Breast epithelium (tissue), 4 donors: ENCODE measurements at regions not wholly inside any gene's neighbourhood (a gene's known extent, or its start where the extent isn't known, plus 50 kb on each side); places are given as distances from the start of the nearest gene placed in this dataset.

Source experiments
- DNase-seq, 2 donors: peaks; one replicate each; pipeline ENCODE4 v3.0.0-alpha.2; 2019; ENCODE audit warnings: low spot score in 2 of 2
- H3K27ac ChIP-seq, 2 donors: fragments of 200-600 bp; sonication (generic) in 1 of 2; one replicate each; pipeline ENCODE4 v1.5.1; 2016 to 2019; ENCODE audit warnings: mild to moderate bottlenecking in 1 of 2
- H3K27me3 ChIP-seq, 2 donors: fragments of 200-600 bp; sonication (generic) in 1 of 2; one replicate each; pipeline versions ENCODE4 v1.5.1 to v1.6.0; 2017 to 2019; ENCODE audit warnings: control low read depth in 1 of 2, mild to moderate bottlenecking in 1 of 2
- H3K36me3 ChIP-seq: fragments of 200-600 bp; one replicate; pipeline ENCODE4 v1.5.1; 2019
- H3K4me1 ChIP-seq, 2 donors: fragments of 200-600 bp; sonication (generic); one replicate each; pipeline ENCODE4 v1.5.1; 2016 to 2019; ENCODE audit warnings: control low read depth in 1 of 2
- H3K4me3 ChIP-seq, 3 donors: fragments of 200-600 bp; sonication (generic); 1 replicate in 2 of 3; 2 replicates in 1 of 3; pipeline ENCODE4 v1.5.1; 2016 to 2019; ENCODE audit warnings: mild to moderate bottlenecking in 3 of 3, moderate library complexity in 2 of 3
- H3K9me3 ChIP-seq, 2 donors: fragments of 200-600 bp; sonication (generic) in 1 of 2; one replicate each; pipeline ENCODE4 v1.5.1; 2016 to 2019; ENCODE audit warnings: control low read depth in 1 of 2
- CTCF ChIP-seq, 3 donors: fragments of 450-650 bp; IDR thresholded peaks; one replicate each; pipeline ENCODE4 v1.5.1; 2016 to 2017; ENCODE audit warnings: antibody characterized with exemption in 3 of 3, mild to moderate bottlenecking in 3 of 3, moderate library complexity in 3 of 3
- POLR2A ChIP-seq: fragments of 450-650 bp; IDR thresholded peaks from one replicate; pipeline ENCODE4 v1.6.1; 2016; ENCODE audit warnings: antibody characterized with exemption, mild to moderate bottlenecking, moderate library complexity
- POLR2AphosphoS5 ChIP-seq, 3 donors: sonication (generic); formaldehyde crosslinking; IDR thresholded peaks; one replicate each; pipeline ENCODE4 v1.6.1; 2017; ENCODE audit warnings: antibody characterized with exemption in 3 of 3
- intact Hi-C: fragments of 100-400 bp; cut with DNase I; formaldehyde crosslinking; loops from one replicate; pipeline ENCODE4 v1.15.1; 2023; ENCODE audit warnings: low total_unique reads

- DNase-seq = no peak
- TF ChIP-seq POLR2A (no peak), CTCF (IDR thresholded peaks at IDR 0.05) (no peak), POLR2AphosphoS5 (IDR thresholded peaks at IDR 0.05) (no peak)
- Histone ChIP-seq H3K4me3 (peak overlapping the region in 1 of 3 donors; percentile 7), H3K36me3 (no peaks in the 10 kb centered on the region), H3K27me3 (no peaks in the 10 kb centered on the region), H3K4me1 (no peaks in the 10 kb centered on the region), H3K9me3 (no peaks in the 10 kb centered on the region), H3K27ac (peak overlapping the region; percentile 22 to 38)
- intact Hi-C loops = no loop called here
Observed at GRCh38 chr5:71810023-71810422, 90.9 kb downstream of the CARTPT start.

GRCh38 chr5:71810471-71811195 is 91.6 kb downstream of the CARTPT start:
- intact Hi-C loops = no loop called here

GRCh38 chr5:71811779-71812178 is 92.7 kb downstream of the CARTPT start:
- Histone ChIP-seq H3K9me3 (no peaks in the 10 kb centered on the region), H3K27ac (no peak overlapping the region), H3K4me3 (no peak overlapping the region), H3K4me1 (no peaks in the 10 kb centered on the region), H3K36me3 (no peaks in the 10 kb centered on the region), H3K27me3 (no peaks in the 10 kb centered on the region)
- TF ChIP-seq POLR2AphosphoS5 (IDR thresholded peaks at IDR 0.05) = no peak
- no peak for TF ChIP-seq POLR2A
- TF ChIP-seq CTCF (IDR thresholded peaks at IDR 0.05) = no peak
- intact Hi-C loops = no loop called here
- no peak for DNase-seq

More at GRCh38 chr5:71810471-71811195, 91.6 kb downstream of the CARTPT start:
- no peaks in the 10 kb centered on the region for H3K4me1 ChIP-seq
- TF ChIP-seq POLR2AphosphoS5 (IDR thresholded peaks at IDR 0.05) (no peak), CTCF (IDR thresholded peaks at IDR 0.05) (no peak), POLR2A (no peak)
- peak overlapping the region in 1 of 3 donors; percentile 7 for H3K4me3 ChIP-seq
- no peaks in the 10 kb centered on the region for H3K9me3 ChIP-seq
- DNase-seq = no peak
- no peaks in the 10 kb centered on the region for H3K27me3 ChIP-seq
- no peak overlapping the region for H3K27ac ChIP-seq
- H3K36me3 ChIP-seq = no peaks in the 10 kb centered on the region

GRCh38 chr5:71816307-71816706 is 97.2 kb downstream of the CARTPT start:
- no peak overlapping the region for H3K4me3 ChIP-seq
- no peak overlapping the region for H3K27ac ChIP-seq
- peak in 1 of 2 donors; percentile 40 for DNase-seq
- intact Hi-C loops = no loop called here
- no peaks in the 10 kb centered on the region for H3K36me3 ChIP-seq
- H3K27me3 ChIP-seq = no peaks in the 10 kb centered on the region
- TF ChIP-seq POLR2AphosphoS5 (IDR thresholded peaks at IDR 0.05) (no peak), CTCF (IDR thresholded peaks at IDR 0.05) (no peak), POLR2A (no peak)
- H3K4me1 ChIP-seq = no peaks in the 10 kb centered on the region
- peaks cover 7 to 8% of the 10 kb centered on the region in 2 donors for H3K9me3 ChIP-seq

- no peak for TF ChIP-seq POLR2A
- no peak for TF ChIP-seq CTCF (IDR thresholded peaks at IDR 0.05)
- no peak for TF ChIP-seq POLR2AphosphoS5 (IDR thresholded peaks at IDR 0.05)
- Histone ChIP-seq H3K27me3 (no peaks in the 10 kb centered on the region), H3K4me1 (no peaks in the 10 kb centered on the region), H3K36me3 (no peaks in the 10 kb centered on the region), H3K27ac (no peak overlapping the region), H3K4me3 (no peak overlapping the region), H3K9me3 (peaks cover 8 to 14% of the 10 kb centered on the region in 2 donors)
- intact Hi-C loops = no loop called here
- DNase-seq = no peak
Observed at GRCh38 chr5:71817891-71818290, 98.8 kb downstream of the CARTPT start.
